HG03439 (cell line): ENCODE measurements at regions not wholly inside any gene's neighbourhood (a gene's known extent, or its start where the extent isn't known, plus 50 kb on each side); places are given as distances from the start of the nearest gene placed in this dataset.
"Not testable (repeated sequence)": the region's sequence is repeated elsewhere in the genome, so short reads cannot be mapped to it uniquely, and the experiment has no call there.

ENCODE experiments used
- ATAC-seq: cut with Tn5 transposase; IDR thresholded peaks from one replicate; pipeline ENCODE4 v1.9.1; 2021; ENCODE audit warnings: mild to moderate bottlenecking, moderate library complexity; ENCODE audit not compliant: unreplicated experiment

GRCh38 chr2:220569112-220569897, 941.9 kb downstream of the SLC4A3 start:
- no peak for ATAC-seq

- ATAC-seq = no peak
Measured at GRCh38 chr2:220572385-220572784, 945.0 kb downstream of the SLC4A3 start.

- ATAC-seq = no peak
Measured at GRCh38 chr2:220574038-220574437, 946.6 kb downstream of the SLC4A3 start.

- ATAC-seq = no peak
Measured at GRCh38 chr2:220575963-220576362, 948.5 kb downstream of the SLC4A3 start.

GRCh38 chr2:220579452-220579851, 952.0 kb downstream of the SLC4A3 start:
- ATAC-seq = no peak

GRCh38 chr2:220580113-220580512, 952.7 kb downstream of the SLC4A3 start:
- ATAC-seq = no peak

GRCh38 chr2:220583725-220584124, 956.3 kb downstream of the SLC4A3 start:
- ATAC-seq = no peak

GRCh38 chr2:220585241-220585640, 957.8 kb downstream of the SLC4A3 start:
- no peak for ATAC-seq

- ATAC-seq = no peak
Measured at GRCh38 chr2:220586980-220587530, 959.6 kb downstream of the SLC4A3 start.

- no peak for ATAC-seq
Measured at GRCh38 chr2:220588148-220588547, 960.7 kb downstream of the SLC4A3 start.

GRCh38 chr2:220590476-220590875, 963.0 kb downstream of the SLC4A3 start:
- ATAC-seq = no peak

- ATAC-seq = no peak
Measured at GRCh38 chr2:220593526-220593925, 966.1 kb downstream of the SLC4A3 start.

GRCh38 chr2:220601674-220602073, 970.4 kb downstream of the EPHA4 start:
- ATAC-seq = no peak

GRCh38 chr2:220613004-220613403, 959.1 kb downstream of the EPHA4 start:
- ATAC-seq = not testable (repeated sequence)

GRCh38 chr2:220614064-220614463, 958.0 kb downstream of the EPHA4 start:
- no peak for ATAC-seq

GRCh38 chr2:220619525-220620220, 952.4 kb downstream of the EPHA4 start:
- ATAC-seq = no peak

- no peak for ATAC-seq
Measured at GRCh38 chr2:220626603-220627002, 945.5 kb downstream of the EPHA4 start.

GRCh38 chr2:220628252-220628651, 943.9 kb downstream of the EPHA4 start:
- ATAC-seq = no peak

GRCh38 chr2:220641137-220641536, 931.0 kb downstream of the EPHA4 start:
- ATAC-seq = no peak

- no peak for ATAC-seq
Measured at GRCh38 chr2:220646424-220646823, 925.7 kb downstream of the EPHA4 start.

- no peak for ATAC-seq
Measured at GRCh38 chr2:220648628-220649027, 923.5 kb downstream of the EPHA4 start.

- no peak for ATAC-seq
Measured at GRCh38 chr2:220653776-220654175, 918.3 kb downstream of the EPHA4 start.
